ENCODE measurements at regions not wholly inside any gene's neighbourhood (a gene's known extent, or its start where the extent isn't known, plus 50 kb on each side); places are given as distances from the start of the nearest gene placed in this dataset.

GRCh38 chr12:3992945-3993344 lies 119.7 kb upstream of the PARP11 start:
- H3K27ac Mint-ChIP-seq (ENCODE audit: low read depth, unreplicated experiment): no peak overlapping the region
- H3K4me1 Mint-ChIP-seq (ENCODE audit: insufficient read depth, unreplicated experiment): no peaks in the 10 kb centered on the region
- intact Hi-C loops (cut with micrococcal nuclease): no loop called here
- BruUV-seq (replicated peaks): no TSS peak
- ChIA-PET CTCF (interaction anchor here (0.6 to 12.5 kb wide), 5 partner anchors 8 to 284 kb away, joined by 3 to 403 read pairs (median 96); no protein-coding TSS in a partner anchor), POLR2A (no interaction called here)
- peaks cover 6% of the 10 kb centered on the region for H3K36me3 Mint-ChIP-seq (ENCODE audit: insufficient read depth, unreplicated experiment)
- no peak overlapping the region for H3K4me3 Mint-ChIP-seq (ENCODE audit: unreplicated experiment)
- H3K27me3 Mint-ChIP-seq (ENCODE audit: insufficient read depth, unreplicated experiment): peaks cover 47% of the 10 kb centered on the region
- DNase-seq (ENCODE audit: unreplicated experiment): no peak
- H3K9me3 Mint-ChIP-seq (ENCODE audit: unreplicated experiment): no peaks in the 10 kb centered on the region
- TF ChIP-seq CTCF (IDR thresholded peaks at IDR 0.05; ENCODE audit: unreplicated experiment): no peak

DNA sequence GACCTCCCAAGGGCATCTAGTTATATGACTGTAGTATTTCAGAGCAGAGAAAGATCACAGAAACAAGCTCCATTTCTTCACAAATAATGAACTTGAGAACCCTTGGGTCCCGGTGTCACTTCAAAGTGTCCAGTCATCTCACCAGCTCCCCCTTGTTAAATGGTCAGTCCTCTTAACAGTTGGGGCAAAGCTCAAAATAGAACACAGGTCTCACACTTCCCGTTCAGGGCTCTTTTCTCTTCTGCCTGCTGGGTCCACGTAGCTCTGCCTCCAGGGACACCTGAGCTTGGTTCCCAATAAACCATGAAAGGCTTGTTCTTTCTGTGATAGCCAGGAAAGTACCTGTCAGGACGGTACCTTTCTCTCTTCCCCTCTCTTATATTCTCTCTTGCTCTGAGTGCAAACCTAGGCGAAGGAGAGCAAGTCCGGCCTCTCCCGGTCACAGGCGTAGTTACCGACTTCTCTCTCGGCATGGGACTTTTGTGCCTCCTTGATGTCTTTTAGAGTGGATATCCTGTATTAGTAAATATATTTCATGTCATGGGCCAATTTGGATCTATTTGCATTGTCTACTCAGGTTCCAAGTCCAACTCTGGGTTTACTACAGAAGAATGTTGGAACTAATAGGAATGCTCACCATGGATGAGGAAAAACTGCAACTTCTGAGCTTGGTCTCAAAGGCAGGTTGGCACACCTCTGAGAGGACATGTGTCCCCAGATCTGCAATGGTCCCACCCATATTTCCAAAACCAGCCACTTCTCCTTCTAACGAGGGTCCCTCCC lies 118.8 kb upstream of the PARP11 start:
- Mint-ChIP-seq H3K27ac (ENCODE audit: low read depth, unreplicated experiment) (no peak overlapping the region), H3K27me3 (ENCODE audit: insufficient read depth, unreplicated experiment) (peaks cover 47% of the 10 kb centered on the region), H3K9me3 (ENCODE audit: unreplicated experiment) (no peaks in the 10 kb centered on the region), H3K4me1 (ENCODE audit: insufficient read depth, unreplicated experiment) (no peaks in the 10 kb centered on the region), H3K36me3 (ENCODE audit: insufficient read depth, unreplicated experiment) (peaks cover 6% of the 10 kb centered on the region), H3K4me3 (ENCODE audit: unreplicated experiment) (no peak overlapping the region)
- intact Hi-C loops (cut with micrococcal nuclease): no loop called here
- CTCF ChIA-PET: interaction anchor here (0.6 to 12.5 kb wide), 8 partner anchors 9 to 470 kb away, joined by 3 to 403 read pairs (median 4); no protein-coding TSS in a partner anchor
- POLR2A ChIA-PET: no interaction called here
- DNase-seq (ENCODE audit: unreplicated experiment): no peak
- BruUV-seq (replicated peaks): no TSS peak
- TF ChIP-seq CTCF (IDR thresholded peaks at IDR 0.05; ENCODE audit: unreplicated experiment): no peak

DNA sequence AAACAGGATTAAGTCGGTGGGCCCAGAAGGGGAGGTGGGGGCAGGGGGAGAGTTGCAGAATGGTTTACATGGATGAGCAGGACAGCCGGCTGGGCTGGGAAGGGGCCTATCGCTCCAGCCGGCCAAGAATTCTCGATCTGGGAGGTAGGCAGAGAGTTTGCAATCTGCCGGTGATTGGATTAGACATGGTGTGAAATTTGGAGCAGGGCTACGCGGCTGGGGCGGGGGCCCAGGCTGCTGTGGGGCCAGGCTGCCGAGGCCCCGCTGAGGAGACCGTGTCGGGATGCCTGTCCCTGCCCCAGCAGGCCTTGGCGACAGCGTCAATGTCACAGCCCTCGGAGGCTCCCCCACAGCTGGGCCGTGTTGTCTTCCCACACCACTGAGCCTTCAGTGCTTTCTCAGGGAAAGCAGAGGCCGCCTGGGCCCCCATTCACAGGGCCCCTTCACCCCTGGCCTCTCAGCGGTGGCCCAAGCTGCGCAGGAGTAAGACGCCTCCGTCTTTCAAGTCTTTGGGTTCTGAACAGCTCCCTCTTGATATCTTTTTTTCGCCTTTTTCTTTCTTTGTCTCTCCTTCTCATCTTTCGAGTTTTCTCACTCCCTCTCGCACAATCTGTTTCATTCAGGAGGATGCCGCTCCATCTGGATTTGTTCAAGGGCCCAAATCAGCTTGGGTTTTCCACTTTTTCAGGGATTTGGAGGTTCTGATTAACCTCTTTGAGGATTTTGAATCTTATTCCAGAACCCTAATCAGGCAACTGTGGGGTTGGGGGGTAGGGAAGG lies 117.5 kb upstream of the PARP11 start:
- POLR2A ChIA-PET: interaction anchor here (0.9 to 1.0 kb wide), 2 partner anchors 47 to 140 kb away, joined by 3 to 4 read pairs; no protein-coding TSS in a partner anchor
- no peaks in the 10 kb centered on the region for H3K4me1 Mint-ChIP-seq (ENCODE audit: insufficient read depth, unreplicated experiment)
- TF ChIP-seq CTCF (IDR thresholded peaks at IDR 0.05; ENCODE audit: unreplicated experiment): no peak
- CTCF ChIA-PET: interaction anchor here (0.6 to 12.5 kb wide), 7 partner anchors 12 to 504 kb away, joined by 3 to 403 read pairs (median 4); no protein-coding TSS in a partner anchor
- no peak overlapping the region for H3K27ac Mint-ChIP-seq (ENCODE audit: low read depth, unreplicated experiment)
- peaks cover 2% of the 10 kb centered on the region for H3K36me3 Mint-ChIP-seq (ENCODE audit: insufficient read depth, unreplicated experiment)
- H3K27me3 Mint-ChIP-seq (ENCODE audit: insufficient read depth, unreplicated experiment): peaks cover 47% of the 10 kb centered on the region
- no peaks in the 10 kb centered on the region for H3K9me3 Mint-ChIP-seq (ENCODE audit: unreplicated experiment)
- no peak overlapping the region for H3K4me3 Mint-ChIP-seq (ENCODE audit: unreplicated experiment)
- intact Hi-C loops (cut with micrococcal nuclease): no loop called here
- no peak for DNase-seq (ENCODE audit: unreplicated experiment)
- no TSS peak for BruUV-seq (replicated peaks)

GRCh38 chr12:3989218-3989550 lies 116.0 kb upstream of the PARP11 start:
- DNase-seq (ENCODE audit: unreplicated experiment): no peak
- CTCF ChIA-PET: interaction anchor here (0.9 to 2.9 kb wide), 6 partner anchors 26 to 288 kb away, joined by 4 to 17 read pairs (median 8); no protein-coding TSS in a partner anchor
- no peak overlapping the region for H3K4me3 Mint-ChIP-seq (ENCODE audit: unreplicated experiment)
- no TSS peak for BruUV-seq (replicated peaks)
- H3K27me3 Mint-ChIP-seq (ENCODE audit: insufficient read depth, unreplicated experiment): peaks cover 38% of the 10 kb centered on the region
- no peaks in the 10 kb centered on the region for H3K4me1 Mint-ChIP-seq (ENCODE audit: insufficient read depth, unreplicated experiment)
- intact Hi-C loops (cut with micrococcal nuclease): no loop called here
- H3K36me3 Mint-ChIP-seq (ENCODE audit: insufficient read depth, unreplicated experiment): no peaks in the 10 kb centered on the region
- H3K27ac Mint-ChIP-seq (ENCODE audit: low read depth, unreplicated experiment): no peak overlapping the region
- TF ChIP-seq CTCF (IDR thresholded peaks at IDR 0.05; ENCODE audit: unreplicated experiment): no peak
- POLR2A ChIA-PET: no interaction called here
- no peaks in the 10 kb centered on the region for H3K9me3 Mint-ChIP-seq (ENCODE audit: unreplicated experiment)

All from MCF 10A (cell line).